Right lobe of liver (tissue), 4 donors: ENCODE measurements at regions not wholly inside any gene's neighbourhood (a gene's known extent, or its start where the extent isn't known, plus 50 kb on each side); places are given as distances from the start of the nearest gene placed in this dataset.

Source experiments
- POLR2A ChIP-seq: fragments of 450-650 bp; IDR thresholded peaks from one replicate; pipeline ENCODE4 v1.6.1; 2017; ENCODE audit warnings: antibody characterized with exemption, mild to moderate bottlenecking
- TF ChIP-seq, protein P1 (sequence below), 4 donors: fragments of 200-600 bp in 3 of 4; fragments of 450-650 bp in 1 of 4; IDR thresholded peaks; one replicate each; pipeline versions ENCODE4 v1.5.1 to v1.8.0; 2016 to 2022; ENCODE audit warnings: antibody characterized with exemption in 4 of 4, mild to moderate bottlenecking in 2 of 4
- donor health status: DM: no; HTN: no; CAD: no.
- donor health status: DM: no; HTN: no; CAD: no.
- donor health status: DM: no; HTN: yes; CAD: no.

DNA sequence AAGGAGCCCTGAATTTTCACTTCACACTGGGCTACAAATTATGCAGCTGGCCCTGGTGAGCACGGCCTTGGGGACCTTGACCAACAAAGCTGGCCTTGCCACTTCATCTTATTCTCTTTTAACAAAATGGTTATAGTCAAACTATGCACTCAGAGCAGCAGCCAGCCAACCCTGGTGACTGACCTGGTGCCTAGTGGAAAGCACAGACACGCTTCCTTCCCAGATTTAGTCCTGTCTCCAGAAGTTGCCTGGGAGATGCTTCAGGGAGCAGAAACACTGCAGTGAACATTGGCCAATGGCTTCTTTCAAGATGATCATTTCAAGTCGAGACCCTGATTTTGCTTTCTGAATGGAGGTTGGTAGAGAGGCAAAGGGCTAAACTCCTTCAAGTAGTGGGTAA is 249.3 kb downstream of the SIPA1L2 start:
- TF ChIP-seq, protein P1, sequence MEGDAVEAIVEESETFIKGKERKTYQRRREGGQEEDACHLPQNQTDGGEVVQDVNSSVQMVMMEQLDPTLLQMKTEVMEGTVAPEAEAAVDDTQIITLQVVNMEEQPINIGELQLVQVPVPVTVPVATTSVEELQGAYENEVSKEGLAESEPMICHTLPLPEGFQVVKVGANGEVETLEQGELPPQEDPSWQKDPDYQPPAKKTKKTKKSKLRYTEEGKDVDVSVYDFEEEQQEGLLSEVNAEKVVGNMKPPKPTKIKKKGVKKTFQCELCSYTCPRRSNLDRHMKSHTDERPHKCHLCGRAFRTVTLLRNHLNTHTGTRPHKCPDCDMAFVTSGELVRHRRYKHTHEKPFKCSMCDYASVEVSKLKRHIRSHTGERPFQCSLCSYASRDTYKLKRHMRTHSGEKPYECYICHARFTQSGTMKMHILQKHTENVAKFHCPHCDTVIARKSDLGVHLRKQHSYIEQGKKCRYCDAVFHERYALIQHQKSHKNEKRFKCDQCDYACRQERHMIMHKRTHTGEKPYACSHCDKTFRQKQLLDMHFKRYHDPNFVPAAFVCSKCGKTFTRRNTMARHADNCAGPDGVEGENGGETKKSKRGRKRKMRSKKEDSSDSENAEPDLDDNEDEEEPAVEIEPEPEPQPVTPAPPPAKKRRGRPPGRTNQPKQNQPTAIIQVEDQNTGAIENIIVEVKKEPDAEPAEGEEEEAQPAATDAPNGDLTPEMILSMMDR (IDR thresholded peaks at IDR 0.05) = no peak
- no peak for TF ChIP-seq POLR2A
